Astrocyte (in vitro differentiated cells and primary cell): ENCODE measurements at regions not wholly inside any gene's neighbourhood (a gene's known extent, or its start where the extent isn't known, plus 50 kb on each side); places are given as distances from the start of the nearest gene placed in this dataset.

Experiments
- DNase-seq: peaks from one replicate; pipeline ENCODE4 v3.0.0-alpha.2; 2010; ENCODE audit warnings: low read depth
- FAIRE-seq: peaks from 2 replicates; lab custom pipeline; 2011; peaks lifted over from hg19 to GRCh38; lab: Jason Lieb, UNC
- H2AFZ ChIP-seq: 2 replicates; pipeline ENCODE4 v1.6.0; 2012; ENCODE audit warnings: low read depth, low read length, inconsistent platforms
- H3K27ac ChIP-seq: 2 replicates; pipeline ENCODE4 v1.5.1; 2011; ENCODE audit warnings: low read depth, low read length, inconsistent platforms
- H3K27me3 ChIP-seq: 2 replicates; pipeline ENCODE4 v1.6.0; 2011; ENCODE audit warnings: low read length, inconsistent platforms; ENCODE audit not compliant: insufficient read depth
- H3K36me3 ChIP-seq: 2 replicates; pipeline ENCODE4 v1.5.1; 2011; ENCODE audit warnings: low read length, inconsistent platforms; ENCODE audit not compliant: insufficient read depth
- H3K4me1 ChIP-seq: 2 replicates; pipeline ENCODE4 v1.5.1; 2011; ENCODE audit warnings: low read length, inconsistent platforms; ENCODE audit not compliant: insufficient read depth
- H3K4me2 ChIP-seq: 2 replicates; pipeline ENCODE4 v1.6.0; 2012; ENCODE audit warnings: low read length, inconsistent platforms
- H3K4me3 ChIP-seq: 2 replicates; pipeline ENCODE4 v1.5.1; 2011; ENCODE audit warnings: low read depth, mild to moderate bottlenecking, low read length, inconsistent platforms; ENCODE audit not compliant: insufficient read depth
- H3K79me2 ChIP-seq: 2 replicates; pipeline ENCODE4 v1.6.0; 2012; ENCODE audit warnings: mild to moderate bottlenecking, low read length, inconsistent platforms; ENCODE audit not compliant: insufficient read depth
- H3K9ac ChIP-seq: 2 replicates; pipeline ENCODE4 v1.6.0; 2012; ENCODE audit warnings: mild to moderate bottlenecking, low read length, inconsistent platforms
- H3K9me3 ChIP-seq: 2 replicates; pipeline ENCODE4 v1.5.1; 2012; ENCODE audit warnings: low read depth, mild to moderate bottlenecking, low read length, inconsistent platforms; ENCODE audit not compliant: insufficient read depth
- H4K20me1 ChIP-seq: 2 replicates; pipeline ENCODE4 v1.6.0; 2012; ENCODE audit warnings: low read length, inconsistent platforms; ENCODE audit not compliant: insufficient read depth
- H3K27ac Mint-ChIP-seq: one replicate; pipeline ENCODE4 v1.8.0; 2021; ENCODE audit warnings: mild to moderate bottlenecking, mixed read lengths; ENCODE audit not compliant: unreplicated experiment
- H3K27me3 Mint-ChIP-seq: one replicate; pipeline ENCODE4 v1.8.0; 2021; ENCODE audit warnings: low read depth, mixed read lengths; ENCODE audit not compliant: unreplicated experiment
- H3K36me3 Mint-ChIP-seq: one replicate; pipeline ENCODE4 v1.8.0; 2021; ENCODE audit warnings: low read depth, mixed read lengths; ENCODE audit not compliant: unreplicated experiment
- H3K4me1 Mint-ChIP-seq: one replicate; pipeline ENCODE4 v1.8.0; 2021; ENCODE audit warnings: low read depth, mixed read lengths; ENCODE audit not compliant: unreplicated experiment
- H3K4me3 Mint-ChIP-seq: one replicate; pipeline ENCODE4 v1.8.0; 2021; ENCODE audit warnings: mild to moderate bottlenecking, moderate library complexity, mixed read lengths; ENCODE audit not compliant: unreplicated experiment
- H3K9me3 Mint-ChIP-seq: one replicate; pipeline ENCODE4 v1.8.0; 2021; ENCODE audit warnings: mild to moderate bottlenecking, mixed read lengths; ENCODE audit not compliant: unreplicated experiment
- CTCF ChIP-seq: IDR thresholded peaks from 2 replicates; pipeline ENCODE4 v1.5.1; 2011; ENCODE audit warnings: low read depth, mild to moderate bottlenecking, inconsistent platforms, low read length, moderate library complexity; ENCODE audit not compliant: insufficient read depth
- EZH2 ChIP-seq: IDR thresholded peaks from 2 replicates; pipeline ENCODE4 v1.6.1; 2012; ENCODE audit warnings: mild to moderate bottlenecking, low read length, inconsistent platforms; ENCODE audit not compliant: insufficient read depth

GRCh38 chr6:3663811-3664210 is 87.7 kb downstream of the PXDC1 start:
- H3K27me3 ChIP-seq, result no peaks in the 10 kb centered on the region
- no peaks in the 10 kb centered on the region for H4K20me1 ChIP-seq
- H3K36me3 ChIP-seq, result no peaks in the 10 kb centered on the region
- Mint-ChIP-seq H3K36me3 (no peaks in the 10 kb centered on the region), H3K4me1 (peaks cover 10% of the 10 kb centered on the region), H3K4me3 (no peak overlapping the region), H3K27me3 (peaks cover 11% of the 10 kb centered on the region), H3K9me3 (peaks cover 2% of the 10 kb centered on the region), H3K27ac (no peak overlapping the region)
- TF ChIP-seq CTCF, result no peak
- TF ChIP-seq EZH2, result no peak
- no peak overlapping the region for H3K4me3 ChIP-seq
- H3K27ac ChIP-seq, result no peak overlapping the region
- H2AFZ ChIP-seq, result no peak overlapping the region
- H3K4me1 ChIP-seq, result no peaks in the 10 kb centered on the region
- no peaks in the 10 kb centered on the region for H3K9me3 ChIP-seq
- no peaks in the 10 kb centered on the region for H3K79me2 ChIP-seq
- no peak overlapping the region for H3K4me2 ChIP-seq
- DNase-seq (no peak), FAIRE-seq (no peak)
- no peak overlapping the region for H3K9ac ChIP-seq

DNA sequence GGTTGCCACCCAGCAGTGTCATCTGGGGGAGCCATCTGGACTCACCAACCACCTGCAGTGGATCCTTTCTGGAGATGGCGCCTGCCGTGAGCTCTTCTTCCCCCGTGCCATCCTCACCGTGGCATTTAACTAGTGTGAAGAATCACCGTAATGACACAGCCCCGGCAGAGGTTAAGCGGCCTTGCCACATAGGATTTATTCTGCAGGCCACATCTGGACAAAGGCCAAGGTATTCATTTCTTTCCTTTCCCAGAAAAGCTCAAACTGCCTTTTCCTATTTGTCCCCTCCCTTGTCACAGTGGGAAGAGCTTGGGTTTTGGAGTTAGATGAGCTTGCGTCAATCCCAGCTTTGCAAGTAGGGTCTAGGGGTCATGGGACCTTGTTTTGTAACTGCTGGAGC is 88.4 kb downstream of the PXDC1 start:
- Mint-ChIP-seq H3K36me3 (no peaks in the 10 kb centered on the region), H3K9me3 (peaks cover 2% of the 10 kb centered on the region), H3K27me3 (peaks cover 11% of the 10 kb centered on the region), H3K4me1 (peaks cover 10% of the 10 kb centered on the region), H3K4me3 (no peak overlapping the region), H3K27ac (no peak overlapping the region)
- Histone ChIP-seq H3K9me3 (no peaks in the 10 kb centered on the region), H3K4me3 (no peak overlapping the region), H3K4me2 (no peak overlapping the region), H3K4me1 (no peaks in the 10 kb centered on the region), H3K9ac (no peak overlapping the region), H4K20me1 (no peaks in the 10 kb centered on the region), H3K36me3 (no peaks in the 10 kb centered on the region), H2AFZ (no peak overlapping the region), H3K79me2 (no peaks in the 10 kb centered on the region), H3K27me3 (no peaks in the 10 kb centered on the region), H3K27ac (no peak overlapping the region)
- DNase-seq (no peak), FAIRE-seq (no peak)
- TF ChIP-seq EZH2 (no peak), CTCF (no peak)

- no peaks in the 10 kb centered on the region for H3K4me1 ChIP-seq
- Mint-ChIP-seq H3K27ac (no peak overlapping the region), H3K4me3 (no peak overlapping the region), H3K4me1 (peaks cover 10% of the 10 kb centered on the region), H3K36me3 (no peaks in the 10 kb centered on the region), H3K9me3 (no peaks in the 10 kb centered on the region), H3K27me3 (peaks cover 11% of the 10 kb centered on the region)
- H3K4me2 ChIP-seq, result no peak overlapping the region
- no peaks in the 10 kb centered on the region for H4K20me1 ChIP-seq
- no peak overlapping the region for H3K4me3 ChIP-seq
- no peak overlapping the region for H3K27ac ChIP-seq
- no peaks in the 10 kb centered on the region for H3K79me2 ChIP-seq
- H3K9me3 ChIP-seq, result no peaks in the 10 kb centered on the region
- FAIRE-seq (no peak), DNase-seq (no peak)
- TF ChIP-seq EZH2 (no peak), CTCF (no peak)
- H3K27me3 ChIP-seq, result no peaks in the 10 kb centered on the region
- no peak overlapping the region for H2AFZ ChIP-seq
- H3K9ac ChIP-seq, result no peak overlapping the region
- H3K36me3 ChIP-seq, result no peaks in the 10 kb centered on the region
Measured at GRCh38 chr6:3661390-3661789, 90.1 kb downstream of the PXDC1 start.
